ENCODE measurements at regions not wholly inside any gene's neighbourhood (a gene's known extent, or its start where the extent isn't known, plus 50 kb on each side); places are given as distances from the start of the nearest gene placed in this dataset.

DNA sequence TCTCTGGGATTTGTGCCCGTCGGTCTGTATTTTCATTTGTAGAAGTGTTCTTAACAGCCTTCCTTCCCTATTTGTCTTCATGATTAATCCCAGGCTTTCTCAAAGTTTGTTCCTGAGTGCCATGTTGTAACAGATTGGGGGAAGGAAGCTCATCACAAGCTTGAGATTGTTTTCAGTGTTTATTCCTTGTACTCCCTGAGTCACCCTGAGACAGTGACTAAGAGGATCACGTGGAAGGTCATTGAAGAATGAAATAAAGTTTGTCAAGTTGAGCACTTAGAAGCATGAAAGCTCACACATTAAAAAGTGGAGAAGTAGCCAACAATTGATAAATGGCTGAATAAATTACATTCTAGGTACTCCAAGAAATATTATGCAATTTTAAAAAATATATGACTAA is 153.5 kb upstream of the FAM241A start (continued):
- TF ChIP-seq CHD7 (IDR thresholded peaks at IDR 0.05; ENCODE audit: insufficient replicate concordance, low read length) (no peak), TEAD4 (IDR thresholded peaks at IDR 0.05; ENCODE audit: low read depth, low read length) (no peak), ASH2L (IDR thresholded peaks at IDR 0.05; ENCODE audit: low read length) (no peak), RNF2 (IDR thresholded peaks at IDR 0.05; ENCODE audit: borderline replicate concordance, low read depth, low read length, missing control alignments, poor library complexity, severe bottlenecking) (no peak)
- TF ChIP-seq, protein P1, sequence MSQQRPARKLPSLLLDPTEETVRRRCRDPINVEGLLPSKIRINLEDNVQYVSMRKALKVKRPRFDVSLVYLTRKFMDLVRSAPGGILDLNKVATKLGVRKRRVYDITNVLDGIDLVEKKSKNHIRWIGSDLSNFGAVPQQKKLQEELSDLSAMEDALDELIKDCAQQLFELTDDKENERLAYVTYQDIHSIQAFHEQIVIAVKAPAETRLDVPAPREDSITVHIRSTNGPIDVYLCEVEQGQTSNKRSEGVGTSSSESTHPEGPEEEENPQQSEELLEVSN (IDR thresholded peaks at IDR 0.05) = no peak
